GM23248 (cell line): ENCODE measurements at regions not wholly inside any gene's neighbourhood (a gene's known extent, or its start where the extent isn't known, plus 50 kb on each side); places are given as distances from the start of the nearest gene placed in this dataset.

Experiments
- EZH2 ChIP-seq: fragments of 200-600 bp; sonication (generic); IDR thresholded peaks from 2 replicates; pipeline ENCODE4 v1.6.1; 2018; ENCODE audit warnings: antibody characterized with exemption, mild to moderate bottlenecking; ENCODE audit not compliant: insufficient read depth, poor library complexity, severe bottlenecking
- EZH2phosphoT487 ChIP-seq: fragments of 200-600 bp; sonication (generic); IDR thresholded peaks from 2 replicates; pipeline ENCODE4 v1.6.1; 2018; ENCODE audit warnings: antibody characterized with exemption, moderate library complexity, mild to moderate bottlenecking, low read depth; ENCODE audit not compliant: insufficient read depth

DNA sequence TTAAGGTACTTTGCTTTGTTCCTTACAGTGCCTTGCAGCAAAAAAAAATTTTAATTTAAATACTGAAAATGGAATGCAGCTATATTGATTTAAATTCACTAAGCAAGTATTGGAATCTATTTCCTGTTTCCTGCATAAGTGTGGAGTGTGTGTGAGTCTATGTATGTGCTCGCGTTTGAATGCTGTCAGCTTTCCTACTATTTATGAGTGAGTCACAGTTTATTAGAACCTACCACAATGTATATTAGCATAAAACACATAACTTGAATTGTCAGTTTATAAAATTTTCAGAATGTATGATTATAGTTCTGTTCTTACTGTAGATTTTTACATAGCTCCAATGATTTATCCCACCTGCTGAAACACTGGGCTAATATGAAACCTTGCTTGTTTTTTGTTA lies 302.1 kb downstream of the NR2F1-AS1 start:
- TF ChIP-seq EZH2 (no peak), EZH2phosphoT487 (no peak)
